ENCODE measurements at regions not wholly inside any gene's neighbourhood (a gene's known extent, or its start where the extent isn't known, plus 50 kb on each side); places are given as distances from the start of the nearest gene placed in this dataset.

DNA sequence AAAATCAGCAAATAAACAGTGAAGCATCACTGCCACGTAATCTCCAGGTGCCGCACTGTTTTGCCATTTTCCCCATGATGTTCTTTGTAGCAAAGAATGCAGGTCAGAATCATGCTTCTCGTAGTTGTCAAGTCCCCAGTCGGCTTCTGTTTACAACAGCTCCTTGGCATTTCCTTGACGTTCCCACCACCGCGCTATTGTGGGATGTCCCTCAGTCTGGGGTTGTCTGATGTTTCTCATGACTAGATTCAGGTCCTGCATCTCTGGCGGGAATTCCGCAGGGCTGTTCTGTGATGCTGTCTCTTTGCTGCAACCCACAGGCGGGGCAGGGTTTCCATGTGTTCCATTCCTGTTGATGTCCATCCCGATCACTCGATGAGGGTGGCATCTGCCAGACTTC, 117.9 kb upstream of the SMAD3 start:
- Histone ChIP-seq H3K4ac (ENCODE audit: low read depth, low read length) (no peak overlapping the region), H3K4me1 (ENCODE audit: insufficient read depth, low read length) (no peaks in the 10 kb centered on the region), H4K20me1 (ENCODE audit: control insufficient read depth, insufficient read depth, insufficient read length) (no peaks in the 10 kb centered on the region), H3K79me2 (ENCODE audit: insufficient read depth, low read length) (no peaks in the 10 kb centered on the region), H4K91ac (ENCODE audit: insufficient read length, low read depth, low read length) (no peak overlapping the region), H3K18ac (ENCODE audit: insufficient read length, low read depth, low read length) (no peak overlapping the region), H3K9me3 (ENCODE audit: control insufficient read depth, low read depth, low read length) (no peaks in the 10 kb centered on the region), H2AK5ac (ENCODE audit: insufficient read length, low read length) (no peak overlapping the region), H2AFZ (ENCODE audit: low read length) (no peak overlapping the region), H4K8ac (replicated peaks; ENCODE audit: insufficient read length, low read depth, low read length) (no peak overlapping the region), H3K79me1 (ENCODE audit: insufficient read depth, low read depth, low read length, poor library complexity, severe bottlenecking) (no peaks in the 10 kb centered on the region), H2BK120ac (ENCODE audit: low read depth, low read length, poor library complexity, severe bottlenecking) (no peak overlapping the region), H4K5ac (ENCODE audit: insufficient read length, low read depth, low read length) (no peak overlapping the region), H3K9ac (ENCODE audit: extremely low read depth, insufficient read length, low read length) (no peak overlapping the region), H2BK15ac (ENCODE audit: low read depth, low read length) (no peak overlapping the region), H3K14ac (ENCODE audit: insufficient read depth, low read length) (no peak overlapping the region), H2BK20ac (ENCODE audit: low read depth, low read length, poor library complexity, severe bottlenecking) (no peak overlapping the region), H3K4me2 (ENCODE audit: insufficient read depth, insufficient read length, low read length) (no peak overlapping the region), H2BK12ac (ENCODE audit: insufficient read length, low read depth, low read length) (no peak overlapping the region), H2BK5ac (ENCODE audit: insufficient read length, low read length) (no peak overlapping the region), H3K27ac (ENCODE audit: insufficient read length, low read depth, low read length) (no peak overlapping the region), H3K23me2 (ENCODE audit: insufficient read length, low read depth, low read length, poor library complexity, severe bottlenecking) (no peaks in the 10 kb centered on the region), H3K23ac (ENCODE audit: insufficient read length, low read depth, low read length) (no peak overlapping the region), H3K27me3 (ENCODE audit: insufficient read depth, low read length) (no peaks in the 10 kb centered on the region), H3T11ph (ENCODE audit: low read length) (no peak overlapping the region), H3K56ac (ENCODE audit: insufficient read length, low read depth, low read length) (no peak overlapping the region)
- no CpG with 5 or more reads among the region's 12 CpGs for WGBS (ENCODE audit: extremely low coverage, insufficient read length, low lambda C conversion rate)
- DNase-seq, result no peak
- TF ChIP-seq, protein P1, sequence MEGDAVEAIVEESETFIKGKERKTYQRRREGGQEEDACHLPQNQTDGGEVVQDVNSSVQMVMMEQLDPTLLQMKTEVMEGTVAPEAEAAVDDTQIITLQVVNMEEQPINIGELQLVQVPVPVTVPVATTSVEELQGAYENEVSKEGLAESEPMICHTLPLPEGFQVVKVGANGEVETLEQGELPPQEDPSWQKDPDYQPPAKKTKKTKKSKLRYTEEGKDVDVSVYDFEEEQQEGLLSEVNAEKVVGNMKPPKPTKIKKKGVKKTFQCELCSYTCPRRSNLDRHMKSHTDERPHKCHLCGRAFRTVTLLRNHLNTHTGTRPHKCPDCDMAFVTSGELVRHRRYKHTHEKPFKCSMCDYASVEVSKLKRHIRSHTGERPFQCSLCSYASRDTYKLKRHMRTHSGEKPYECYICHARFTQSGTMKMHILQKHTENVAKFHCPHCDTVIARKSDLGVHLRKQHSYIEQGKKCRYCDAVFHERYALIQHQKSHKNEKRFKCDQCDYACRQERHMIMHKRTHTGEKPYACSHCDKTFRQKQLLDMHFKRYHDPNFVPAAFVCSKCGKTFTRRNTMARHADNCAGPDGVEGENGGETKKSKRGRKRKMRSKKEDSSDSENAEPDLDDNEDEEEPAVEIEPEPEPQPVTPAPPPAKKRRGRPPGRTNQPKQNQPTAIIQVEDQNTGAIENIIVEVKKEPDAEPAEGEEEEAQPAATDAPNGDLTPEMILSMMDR (conservative IDR thresholded peaks at IDR 0.05), result no peak
- Mint-ChIP-seq H3K4me3 (no peak overlapping the region), H3K9me3 (no peaks in the 10 kb centered on the region), H3K36me3 (ENCODE audit: insufficient read depth in 1 of 3, low read depth in 3 of 3) (no peaks in the 10 kb centered on the region), H3K27me3 (ENCODE audit: low read depth) (peaks cover 4% of the 10 kb centered on the region), H3K27ac (no peak overlapping the region), H3K4me1 (peaks cover 4 to 14% of the 10 kb centered on the region in 2 experiments; a peak in 2 of 4 replicates)

Measured in H9 (cell line).